ENCODE measurements at regions not wholly inside any gene's neighbourhood (a gene's known extent, or its start where the extent isn't known, plus 50 kb on each side); places are given as distances from the start of the nearest gene placed in this dataset.

- intact Hi-C loops (cut with DNase I): no loop called here
- no peak for DNase-seq
Measured at GRCh38 chr12:19000836-19001235, 128.7 kb upstream of the PLEKHA5 start.

- intact Hi-C loops (cut with DNase I): no loop called here
- DNase-seq: no peak
Measured at GRCh38 chr12:19002216-19002615, 127.3 kb upstream of the PLEKHA5 start.

GRCh38 chr12:19003141-19003540 is 126.4 kb upstream of the PLEKHA5 start:
- no peak for DNase-seq

GRCh38 chr12:19003987-19004619 is 125.4 kb upstream of the PLEKHA5 start:
- intact Hi-C loops (cut with DNase I): no loop called here
- no peak for DNase-seq

More at GRCh38 chr12:19003141-19003540, 126.4 kb upstream of the PLEKHA5 start:
- intact Hi-C loops (cut with DNase I): no loop called here

- no peak for DNase-seq
- intact Hi-C loops (cut with DNase I): no loop called here
Measured at GRCh38 chr12:19005257-19005801, 124.2 kb upstream of the PLEKHA5 start.

GRCh38 chr12:19006626-19007137 is 122.9 kb upstream of the PLEKHA5 start:
- intact Hi-C loops (cut with DNase I): no loop called here
- no peak for DNase-seq

- intact Hi-C loops (cut with DNase I): no loop called here
- DNase-seq: no peak
Measured at GRCh38 chr12:19008102-19008501, 121.4 kb upstream of the PLEKHA5 start.

- intact Hi-C loops (cut with DNase I): no loop called here
- DNase-seq: no peak
Measured at GRCh38 chr12:19010087-19010486, 119.4 kb upstream of the PLEKHA5 start.

- no peak for DNase-seq
- intact Hi-C loops (cut with DNase I): no loop called here
Measured at GRCh38 chr12:19010726-19011125, 118.8 kb upstream of the PLEKHA5 start.

- DNase-seq: no peak
- intact Hi-C loops (cut with DNase I): no loop called here
Measured at GRCh38 chr12:19012965-19013364, 116.6 kb upstream of the PLEKHA5 start.

- no peak for DNase-seq
- intact Hi-C loops (cut with DNase I): no loop called here
Measured at GRCh38 chr12:19014240-19014639, 115.3 kb upstream of the PLEKHA5 start.

GRCh38 chr12:19015285-19015684 is 114.2 kb upstream of the PLEKHA5 start:
- no peak for DNase-seq
- intact Hi-C loops (cut with DNase I): no loop called here

- DNase-seq: no peak
- intact Hi-C loops (cut with DNase I): no loop called here
Measured at GRCh38 chr12:19018302-19018970, 111.1 kb upstream of the PLEKHA5 start.

- DNase-seq: no peak
- intact Hi-C loops (cut with DNase I): no loop called here
Measured at GRCh38 chr12:19021240-19021639, 108.3 kb upstream of the PLEKHA5 start.

- no peak for DNase-seq
- intact Hi-C loops (cut with DNase I): no loop called here
Measured at GRCh38 chr12:19021646-19022045, 107.9 kb upstream of the PLEKHA5 start.

- DNase-seq: no peak
- intact Hi-C loops (cut with DNase I): no loop called here
Measured at GRCh38 chr12:19025582-19025981, 104.0 kb upstream of the PLEKHA5 start.

GRCh38 chr12:19026034-19026433 is 103.5 kb upstream of the PLEKHA5 start:
- no peak for DNase-seq
- intact Hi-C loops (cut with DNase I): no loop called here

- intact Hi-C loops (cut with DNase I): no loop called here
Measured at GRCh38 chr12:19026614-19027488, 102.7 kb upstream of the PLEKHA5 start.

GRCh38 chr12:19030180-19030579 is 99.4 kb upstream of the PLEKHA5 start:
- intact Hi-C loops (cut with DNase I): no loop called here
- DNase-seq: no peak

More at GRCh38 chr12:19026614-19027488, 102.7 kb upstream of the PLEKHA5 start:
- no peak for DNase-seq

GRCh38 chr12:19030603-19031002 is 98.9 kb upstream of the PLEKHA5 start:
- intact Hi-C loops (cut with DNase I): no loop called here
- DNase-seq: no peak

All from head of caudate nucleus (tissue), 42 donors.